ENCODE measurements at regions not wholly inside any gene's neighbourhood (a gene's known extent, or its start where the extent isn't known, plus 50 kb on each side); places are given as distances from the start of the nearest gene placed in this dataset.
A peak's percentile ranks its signal among the peaks of the same experiment; 100 is the strongest.

- Histone ChIP-seq H3K4me1 (peaks cover 17% of the 10 kb centered on the region), H3K27me3 (ENCODE audit: low read depth) (no peaks in the 10 kb centered on the region), H3K9me3 (no peaks in the 10 kb centered on the region), H3K27ac (peak overlapping the region; percentile 18), H3K4me3 (no peak overlapping the region), H3K36me3 (no peaks in the 10 kb centered on the region)
- DNase-seq (no peak), ATAC-seq (no peak)
- TF ChIP-seq CTCF (IDR thresholded peaks at IDR 0.05), result no peak
- intact Hi-C loops (cut with DNase I), result no loop called here
Observed at GRCh38 chr9:94159069-94159939, 75.0 kb downstream of the PTPDC1 start.

GRCh38 chr9:94160594-94161501 is 76.6 kb downstream of the PTPDC1 start:
- intact Hi-C loops (cut with DNase I), result no loop called here
- no peak for DNase-seq
- H3K36me3 ChIP-seq, result no peaks in the 10 kb centered on the region
- no peak for TF ChIP-seq CTCF (IDR thresholded peaks at IDR 0.05)
- H3K27me3 ChIP-seq (ENCODE audit: low read depth), result no peaks in the 10 kb centered on the region
- ATAC-seq, result no peak
- H3K4me1 ChIP-seq, result peaks cover 23% of the 10 kb centered on the region
- H3K4me3 ChIP-seq, result no peak overlapping the region
- H3K27ac ChIP-seq, result no peak overlapping the region
- no peaks in the 10 kb centered on the region for H3K9me3 ChIP-seq

- H3K36me3 ChIP-seq, result no peaks in the 10 kb centered on the region
- DNase-seq (no peak), ATAC-seq (no peak)
- no peak overlapping the region for H3K4me3 ChIP-seq
- intact Hi-C loops (cut with DNase I), result no loop called here
- H3K4me1 ChIP-seq, result peaks cover 15% of the 10 kb centered on the region
- TF ChIP-seq CTCF (IDR thresholded peaks at IDR 0.05), result no peak
- H3K27me3 ChIP-seq (ENCODE audit: low read depth), result no peaks in the 10 kb centered on the region
- H3K27ac ChIP-seq, result no peak overlapping the region
- H3K9me3 ChIP-seq, result no peaks in the 10 kb centered on the region
Observed at GRCh38 chr9:94161673-94162072, 77.4 kb downstream of the PTPDC1 start.

GRCh38 chr9:94164806-94165549 is 80.7 kb downstream of the PTPDC1 start:
- Histone ChIP-seq H3K9me3 (no peaks in the 10 kb centered on the region), H3K27ac (peak overlapping the region; percentile 99), H3K36me3 (no peaks in the 10 kb centered on the region), H3K27me3 (ENCODE audit: low read depth) (no peaks in the 10 kb centered on the region), H3K4me3 (peak overlapping the region; percentile 49), H3K4me1 (peaks cover 30% of the 10 kb centered on the region)
- TF ChIP-seq CTCF (IDR thresholded peaks at IDR 0.05), result no peak
- no peak for DNase-seq
- intact Hi-C loops (cut with DNase I), result no loop called here
- no peak for ATAC-seq

GRCh38 chr9:94165592-94166235 is 81.5 kb downstream of the PTPDC1 start:
- intact Hi-C loops (cut with DNase I), result no loop called here
- H3K4me3 ChIP-seq, result peak overlapping the region; percentile 67
- no peaks in the 10 kb centered on the region for H3K27me3 ChIP-seq (ENCODE audit: low read depth)
- DNase-seq (peak; percentile 99), ATAC-seq (peak; percentile 94 to 98)
- H3K27ac ChIP-seq, result peak overlapping the region; percentile 99
- no peaks in the 10 kb centered on the region for H3K9me3 ChIP-seq
- H3K4me1 ChIP-seq, result peaks cover 37% of the 10 kb centered on the region
- TF ChIP-seq CTCF (IDR thresholded peaks at IDR 0.05), result peak; percentile 36
- H3K36me3 ChIP-seq, result no peaks in the 10 kb centered on the region

All from lower lobe of right lung (tissue), 2 donors.